ACC112 (cell line): ENCODE measurements at regions not wholly inside any gene's neighbourhood (a gene's known extent, or its start where the extent isn't known, plus 50 kb on each side); places are given as distances from the start of the nearest gene placed in this dataset.
"Not testable (repeated sequence)": the region's sequence is repeated elsewhere in the genome, so short reads cannot be mapped to it uniquely, and the experiment has no call there.

Experiments
- H2AFZ ChIP-seq: fragments of 200-600 bp; sonication (generic); one replicate; pipeline ENCODE4 v1.6.0; 2017; ENCODE audit warnings: antibody characterized with exemption, low read length; ENCODE audit not compliant: unreplicated experiment
- H3K27ac ChIP-seq: fragments of 200-600 bp; sonication (generic); 2 replicates; pipeline ENCODE4 v1.5.1; 2014; ENCODE audit warnings: low read depth, mild to moderate bottlenecking, antibody characterized with exemption, low read length, moderate library complexity
- H3K27me3 ChIP-seq: fragments of 200-600 bp; sonication (generic); 2 replicates; pipeline ENCODE4 v1.6.1; 2014; ENCODE audit warnings: mild to moderate bottlenecking, antibody characterized with exemption, low read length, moderate library complexity, mixed read lengths; ENCODE audit not compliant: insufficient read depth
- H3K36me3 ChIP-seq: fragments of 200-600 bp; sonication (generic); 2 replicates; pipeline ENCODE4 v1.6.1; 2016; ENCODE audit warnings: mild to moderate bottlenecking, antibody characterized with exemption, low read length, moderate library complexity, mixed read lengths; ENCODE audit not compliant: insufficient read depth
- H3K4me1 ChIP-seq: fragments of 200-600 bp; sonication (generic); one replicate; pipeline ENCODE4 v1.6.1; 2016; ENCODE audit warnings: low read length, mixed read lengths; ENCODE audit not compliant: insufficient read depth, unreplicated experiment, control insufficient read depth
- H3K4me3 ChIP-seq: fragments of 200-600 bp; sonication (generic); 2 replicates; pipeline ENCODE4 v1.5.1; 2014; ENCODE audit warnings: mild to moderate bottlenecking, low read depth, low read length
- H3K79me2 ChIP-seq: fragments of 200-600 bp; sonication (generic); one replicate; pipeline ENCODE4 v1.6.0; 2016; ENCODE audit warnings: low read length; ENCODE audit not compliant: control insufficient read depth, unreplicated experiment, insufficient read depth

DNA sequence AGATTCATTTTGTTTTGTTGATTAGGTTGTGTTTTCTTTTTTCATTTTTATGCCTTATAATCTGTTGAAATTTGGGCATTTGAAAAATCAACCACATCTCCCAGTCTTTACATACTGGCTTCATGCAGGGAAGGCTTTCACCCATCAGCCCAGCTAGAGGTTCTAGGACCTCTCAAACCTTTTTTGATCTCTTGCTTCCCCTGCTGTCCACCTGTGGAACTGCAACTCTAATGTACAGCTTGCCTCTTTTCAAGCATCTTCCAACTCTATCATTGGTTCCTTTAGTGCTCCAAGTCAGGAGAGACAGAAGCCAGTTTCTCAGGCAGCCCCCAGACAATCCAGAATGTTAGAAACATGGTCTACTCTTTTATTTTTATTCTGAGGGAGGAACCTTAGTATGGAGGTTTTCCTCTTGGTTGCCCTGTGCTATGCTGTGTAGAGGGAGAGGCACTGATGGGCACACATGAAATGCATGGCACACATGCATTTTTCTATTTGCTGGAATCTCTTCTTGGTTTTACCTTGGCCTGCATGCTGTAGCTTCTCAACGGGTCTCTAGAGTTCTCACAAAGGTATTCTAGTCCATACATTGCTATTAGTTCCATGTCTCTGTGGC lies 107.2 kb upstream of the L3MBTL4 start:
- Histone ChIP-seq H3K36me3 (no peaks in the 10 kb centered on the region), H3K27me3 (peaks cover 26% of the 10 kb centered on the region), H3K4me1 (no peaks in the 10 kb centered on the region), H3K79me2 (no peaks in the 10 kb centered on the region), H3K4me3 (no peak overlapping the region), H3K27ac (no peak overlapping the region), H2AFZ (no peak overlapping the region)

DNA sequence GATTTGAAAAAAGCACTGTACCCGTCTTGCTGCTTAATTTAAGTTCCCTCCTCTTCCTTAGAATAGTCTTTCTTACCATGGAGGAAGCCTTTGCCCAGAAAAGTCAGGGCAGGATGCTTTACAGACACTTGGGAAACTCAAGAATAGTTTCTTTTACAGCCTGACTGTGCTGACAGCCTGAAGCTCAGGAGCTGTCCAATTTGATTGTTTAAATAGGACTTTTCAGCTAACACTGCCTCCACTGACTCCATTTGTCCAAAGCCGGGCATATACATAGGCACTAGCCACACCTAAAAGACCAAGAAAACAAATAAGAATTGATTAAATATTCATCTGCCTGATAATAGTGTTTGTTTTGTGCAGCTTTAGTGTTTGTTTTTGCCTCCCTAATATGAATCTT lies 110.9 kb upstream of the L3MBTL4 start:
- Histone ChIP-seq H3K79me2 (no peaks in the 10 kb centered on the region), H3K4me1 (no peaks in the 10 kb centered on the region), H2AFZ (no peak overlapping the region)

DNA sequence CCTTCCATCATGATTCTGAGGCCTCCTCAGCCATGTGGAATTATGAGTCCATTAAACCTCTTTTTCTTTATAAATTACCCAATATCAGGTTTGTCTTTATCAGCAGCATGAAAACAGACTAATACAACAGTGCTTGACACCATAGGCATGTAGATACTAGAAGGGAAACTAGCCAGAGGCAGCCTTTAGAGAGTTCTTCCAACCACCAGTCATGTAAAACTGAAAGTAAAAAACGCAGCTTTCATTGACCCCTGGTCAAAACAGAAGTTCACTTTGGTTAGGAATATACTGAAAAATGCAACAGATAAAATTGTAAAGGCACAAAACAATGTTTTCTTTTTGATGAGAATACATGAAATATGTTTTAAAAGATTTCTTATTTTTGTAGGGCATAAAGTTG lies 122.8 kb upstream of the L3MBTL4 start:
- Histone ChIP-seq H2AFZ (peak overlapping the region; percentile 40), H3K27ac (no peak overlapping the region), H3K36me3 (no peaks in the 10 kb centered on the region), H3K4me3 (peak overlapping the region; percentile 6; the same call in 1 of the 2 replicates), H3K79me2 (no peaks in the 10 kb centered on the region), H3K27me3 (peaks cover 6% of the 10 kb centered on the region; the same call in 1 of the 2 replicates), H3K4me1 (no peaks in the 10 kb centered on the region)

More for the DNA sequence above, 110.9 kb upstream of the L3MBTL4 start:
- H3K36me3 ChIP-seq = no peaks in the 10 kb centered on the region
- peaks cover 21% of the 10 kb centered on the region for H3K27me3 ChIP-seq
- no peak overlapping the region for H3K27ac ChIP-seq
- H3K4me3 ChIP-seq = no peak overlapping the region

DNA sequence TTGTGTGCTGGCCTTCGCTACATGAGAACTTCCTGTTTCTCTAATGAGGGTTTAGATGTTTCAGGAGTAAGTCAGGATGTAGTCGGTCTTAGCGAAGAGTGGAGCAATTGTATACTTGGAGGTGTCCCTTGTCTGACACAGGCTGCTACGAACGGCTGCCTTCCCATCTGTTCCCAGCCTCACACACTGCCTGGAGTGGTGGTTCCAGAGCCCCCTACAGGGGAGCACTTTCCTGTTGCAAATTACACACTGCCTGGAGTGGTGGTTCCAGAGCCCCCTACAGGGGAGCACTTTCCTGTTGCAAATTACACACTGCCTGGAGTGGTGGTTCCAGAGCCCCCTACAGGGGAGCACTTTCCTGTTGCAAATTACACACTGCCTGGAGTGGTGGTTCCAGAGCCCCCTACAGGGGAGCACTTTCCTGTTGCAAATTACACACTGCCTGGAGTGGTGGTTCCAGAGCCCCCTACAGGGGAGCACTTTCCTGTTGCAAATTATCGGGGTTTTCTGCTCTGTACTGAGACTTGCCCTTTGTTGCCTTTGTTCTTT lies 126.5 kb upstream of the L3MBTL4 start:
- H3K27me3 ChIP-seq, H2AFZ ChIP-seq, H3K36me3 ChIP-seq, H3K27ac ChIP-seq, H3K79me2 ChIP-seq, H3K4me3 ChIP-seq, H3K4me1 ChIP-seq: not testable (repeated sequence)

GRCh38 chr18:6542296-6542695 lies 127.6 kb upstream of the L3MBTL4 start:
- no peak overlapping the region for H3K27ac ChIP-seq
- H3K27me3 ChIP-seq = no peaks in the 10 kb centered on the region
- H3K4me1 ChIP-seq = no peaks in the 10 kb centered on the region
- no peaks in the 10 kb centered on the region for H3K79me2 ChIP-seq
- no peak overlapping the region for H2AFZ ChIP-seq
- H3K4me3 ChIP-seq = no peak overlapping the region
- H3K36me3 ChIP-seq = no peaks in the 10 kb centered on the region

- Histone ChIP-seq H3K27me3 (0 out of 2 replicates have a peak, but pooled peaks cover 3% of the 10 kb centered on the region), H3K27ac (no peak overlapping the region), H3K4me3 (no peak overlapping the region), H3K79me2 (no peaks in the 10 kb centered on the region), H2AFZ (no peak overlapping the region), H3K36me3 (no peaks in the 10 kb centered on the region), H3K4me1 (no peaks in the 10 kb centered on the region)
Observed at GRCh38 chr18:6543330-6543908, 128.7 kb upstream of the L3MBTL4 start.

GRCh38 chr18:6546229-6546628 lies 131.5 kb upstream of the L3MBTL4 start:
- Histone ChIP-seq H3K4me3 (no peak overlapping the region), H2AFZ (no peak overlapping the region), H3K27ac (no peak overlapping the region), H3K36me3 (no peaks in the 10 kb centered on the region), H3K4me1 (no peaks in the 10 kb centered on the region), H3K79me2 (no peaks in the 10 kb centered on the region), H3K27me3 (0 out of 2 replicates have a peak, but pooled peaks cover 3% of the 10 kb centered on the region)

GRCh38 chr18:6547476-6547875 lies 132.8 kb upstream of the L3MBTL4 start:
- no peak overlapping the region for H3K27ac ChIP-seq
- no peaks in the 10 kb centered on the region for H3K4me1 ChIP-seq
- 0 out of 2 replicates have a peak, but pooled peaks cover 3% of the 10 kb centered on the region for H3K27me3 ChIP-seq
- no peaks in the 10 kb centered on the region for H3K36me3 ChIP-seq
- H3K79me2 ChIP-seq = no peaks in the 10 kb centered on the region
- no peak overlapping the region for H2AFZ ChIP-seq
- no peak overlapping the region for H3K4me3 ChIP-seq

- Histone ChIP-seq H3K4me3 (no peak overlapping the region), H3K4me1 (peaks cover 11% of the 10 kb centered on the region), H3K27me3 (no peaks in the 10 kb centered on the region), H3K27ac (no peak overlapping the region), H3K79me2 (no peaks in the 10 kb centered on the region), H2AFZ (no peak overlapping the region), H3K36me3 (no peaks in the 10 kb centered on the region)
Observed at GRCh38 chr18:6553234-6553900, 138.7 kb upstream of the L3MBTL4 start.

DNA sequence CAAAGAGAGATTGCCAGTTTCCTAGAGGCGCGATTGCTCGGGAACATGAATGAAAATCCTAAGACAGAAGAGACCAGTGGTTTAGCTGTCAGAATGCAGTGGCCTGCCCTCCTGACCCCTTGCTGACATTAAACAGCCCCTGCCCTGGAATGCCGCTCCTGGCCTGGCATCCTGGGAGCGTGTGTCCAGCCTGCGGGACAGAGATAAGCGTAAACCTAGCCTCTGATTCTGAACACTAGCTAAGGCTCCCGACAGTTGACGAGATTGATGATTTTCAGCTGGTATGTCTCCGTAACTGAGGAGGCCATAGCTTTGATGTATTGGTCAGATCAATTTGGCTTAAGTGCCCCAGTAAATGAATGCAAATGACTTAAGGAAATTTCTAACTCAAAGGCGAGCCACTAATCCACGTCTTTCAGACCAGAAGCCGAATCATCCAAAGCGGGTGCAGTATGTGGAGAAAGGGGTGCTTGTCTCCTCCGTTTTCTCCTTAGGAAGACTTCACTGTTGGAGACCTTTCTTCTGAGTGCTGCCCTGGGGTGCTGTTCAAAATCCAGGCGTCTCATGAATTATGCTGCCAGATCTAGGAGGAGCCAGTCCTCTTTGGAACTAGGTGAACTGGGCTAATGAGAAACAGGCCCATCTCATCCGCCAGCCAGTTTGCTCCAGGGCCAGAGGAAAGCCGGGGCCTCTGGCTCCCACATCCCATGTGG lies 142.5 kb upstream of the L3MBTL4 start:
- Histone ChIP-seq H3K27me3 (no peaks in the 10 kb centered on the region), H3K79me2 (no peaks in the 10 kb centered on the region), H3K4me3 (no peak overlapping the region), H2AFZ (no peak overlapping the region), H3K36me3 (no peaks in the 10 kb centered on the region), H3K4me1 (peaks cover 11% of the 10 kb centered on the region), H3K27ac (no peak overlapping the region)
